K562 (cell line): ENCODE measurements at regions not wholly inside any gene's neighbourhood (a gene's known extent, or its start where the extent isn't known, plus 50 kb on each side); places are given as distances from the start of the nearest gene placed in this dataset.
"Not testable (repeated sequence)": the region's sequence is repeated elsewhere in the genome, so short reads cannot be mapped to it uniquely, and the experiment has no call there.

ENCODE experiments used
- CBFB ChIP-seq: sonication (generic); formaldehyde crosslinking; IDR thresholded peaks from 2 replicates; pipeline ENCODE4 v1.4.0; 2020; ENCODE audit warnings: mild to moderate bottlenecking, missing genetic modification reagents
- EZH2 ChIP-seq: IDR thresholded peaks from 2 replicates; pipeline ENCODE4 v1.6.1; 2012; ENCODE audit warnings: low read depth, mild to moderate bottlenecking, inconsistent platforms, low read length, borderline replicate concordance
- FOXO4 ChIP-seq: fragments of 450-650 bp; formaldehyde crosslinking; IDR thresholded peaks from 2 replicates; pipeline ENCODE4 v1.4.0; 2020; ENCODE audit warnings: mild to moderate bottlenecking, moderate library complexity
- HNRNPUL1 ChIP-seq: fragments of 200-400 bp; formaldehyde crosslinking; IDR thresholded peaks from 2 replicates; pipeline ENCODE4 v1.6.1; 2017; ENCODE audit warnings: low read length
- MYC ChIP-seq, 2 experiments: fragments of 250-450 bp in 1 of 2; sonication (Bioruptor Pico) in 1 of 2; IDR thresholded peaks; 2 replicates each; pipeline versions ENCODE4 v1.5.1 to v1.6.1; 2012 to 2021; ENCODE audit warnings: low read depth in 2 of 2, borderline replicate concordance in 1 of 2, improper control_type of control experiment in 1 of 2, low read length in 1 of 2, mild to moderate bottlenecking in 1 of 2, moderate library complexity in 1 of 2
- PHF8 ChIP-seq: fragments of 200-600 bp; sonication (generic); IDR thresholded peaks from 2 replicates; pipeline ENCODE4 v1.6.1; 2012; ENCODE audit warnings: mixed run types, mild to moderate bottlenecking, inconsistent platforms, low read length, moderate library complexity, borderline replicate concordance
- POLR2A ChIP-seq: fragments of 450-650 bp; conservative IDR thresholded peaks from 2 replicates; pipeline ENCODE4 v1.6.1; 2016
- SMC3 ChIP-seq: conservative IDR thresholded peaks from 2 replicates; pipeline ENCODE4 v1.6.1; 2011; ENCODE audit warnings: low read depth, low read length, improper control_type of control experiment; ENCODE audit not compliant: insufficient read depth
- SREBF2 ChIP-seq: sonication (generic); formaldehyde crosslinking; IDR thresholded peaks from 2 replicates; pipeline ENCODE4 v1.4.0; 2020; ENCODE audit warnings: mild to moderate bottlenecking, missing genetic modification reagents
- TCF7L2 ChIP-seq: fragments of 150-350 bp; IDR thresholded peaks from 2 replicates; pipeline ENCODE4 v1.6.1; 2016; ENCODE audit warnings: low read depth, mild to moderate bottlenecking, low read length, moderate library complexity
- ZNF639 ChIP-seq, 2 experiments: fragments of 200-800 bp in 1 of 2; sonication (Bioruptor generic) in 1 of 2; sonication (generic) in 1 of 2; formaldehyde crosslinking in 1 of 2; IDR thresholded peaks in 1 of 2; conservative IDR thresholded peaks in 1 of 2; 2 replicates each; pipeline versions ENCODE4 v1.5.0 to v1.6.1; 2016 to 2020; ENCODE audit warnings: missing compliant biosample characterization in 1 of 2, missing genetic modification characterization in 1 of 2, missing genetic modification reagents in 1 of 2
- TF ChIP-seq, protein P1 (sequence below), 3 experiments: IDR thresholded peaks in 2 of 3; conservative IDR thresholded peaks in 1 of 3; 2 replicates each; pipeline ENCODE4 v1.5.1; 2011 to 2012; ENCODE audit warnings: low read length in 3 of 3, mild to moderate bottlenecking in 3 of 3, control low read depth in 2 of 3, improper control_type of control experiment in 1 of 3, inconsistent platforms in 1 of 3, low read depth in 1 of 3, mixed read lengths in 1 of 3, moderate library complexity in 1 of 3; ENCODE audit not compliant: insufficient read depth in 2 of 3
- TF ChIP-seq, protein P2 (sequence below): fragments of 150-350 bp; IDR thresholded peaks from 2 replicates; pipeline ENCODE4 v1.6.1; 2014; ENCODE audit warnings: low read depth, mild to moderate bottlenecking, low read length, borderline replicate concordance

DNA sequence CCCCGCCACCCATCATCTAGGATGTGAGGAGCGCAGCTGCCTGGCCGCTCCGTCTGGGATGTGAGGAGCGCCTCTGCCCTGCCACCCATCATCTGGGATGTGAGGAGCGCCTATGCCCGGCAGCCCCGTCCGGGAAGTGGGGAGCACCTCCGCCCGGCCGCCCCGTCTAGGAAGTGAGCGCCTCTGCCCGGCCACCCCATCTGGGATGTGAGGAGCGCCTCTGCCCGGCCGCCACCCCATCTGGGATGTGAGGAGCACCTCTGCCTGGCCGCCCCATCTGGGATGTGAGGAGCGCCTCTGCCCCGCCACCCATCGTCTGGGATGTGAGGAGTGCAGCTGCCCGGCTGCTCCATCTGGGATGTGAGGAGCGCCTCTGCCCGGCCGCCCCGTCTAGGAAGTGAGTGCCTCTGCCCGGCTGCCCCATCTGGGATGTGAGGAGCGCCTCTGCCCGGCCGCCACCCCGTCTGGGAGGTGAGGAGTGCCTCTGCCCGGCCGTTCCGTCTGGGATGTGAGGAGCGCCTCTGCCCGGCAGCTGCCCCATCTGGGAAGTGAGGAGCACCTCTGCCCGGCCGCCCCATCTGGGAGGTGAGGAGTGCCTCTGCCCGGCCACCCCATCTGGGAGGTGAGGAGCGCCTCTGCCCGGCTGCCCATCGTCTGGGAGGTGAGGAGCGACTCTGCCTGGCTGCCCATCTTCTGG lies 1086.5 kb downstream of the TYW1 start:
- TF ChIP-seq ZNF639 (CRISPR knock-in tag; conservative IDR thresholded peaks at IDR 0.05 in 1 of 2, IDR thresholded peaks at IDR 0.05 in 1 of 2); MYC (IDR thresholded peaks at IDR 0.05; ENCODE audit: low read depth, low read length); MYC (CRISPR knock-in tag; IDR thresholded peaks at IDR 0.05; ENCODE audit: borderline replicate concordance, low read depth); SMC3; FOXO4 (CRISPR knock-in tag); POLR2A; CBFB (CRISPR knock-in tag); SREBF2 (CRISPR knock-in tag); PHF8; TCF7L2; HNRNPUL1; EZH2: not testable (repeated sequence)
- TF ChIP-seq, protein P1, sequence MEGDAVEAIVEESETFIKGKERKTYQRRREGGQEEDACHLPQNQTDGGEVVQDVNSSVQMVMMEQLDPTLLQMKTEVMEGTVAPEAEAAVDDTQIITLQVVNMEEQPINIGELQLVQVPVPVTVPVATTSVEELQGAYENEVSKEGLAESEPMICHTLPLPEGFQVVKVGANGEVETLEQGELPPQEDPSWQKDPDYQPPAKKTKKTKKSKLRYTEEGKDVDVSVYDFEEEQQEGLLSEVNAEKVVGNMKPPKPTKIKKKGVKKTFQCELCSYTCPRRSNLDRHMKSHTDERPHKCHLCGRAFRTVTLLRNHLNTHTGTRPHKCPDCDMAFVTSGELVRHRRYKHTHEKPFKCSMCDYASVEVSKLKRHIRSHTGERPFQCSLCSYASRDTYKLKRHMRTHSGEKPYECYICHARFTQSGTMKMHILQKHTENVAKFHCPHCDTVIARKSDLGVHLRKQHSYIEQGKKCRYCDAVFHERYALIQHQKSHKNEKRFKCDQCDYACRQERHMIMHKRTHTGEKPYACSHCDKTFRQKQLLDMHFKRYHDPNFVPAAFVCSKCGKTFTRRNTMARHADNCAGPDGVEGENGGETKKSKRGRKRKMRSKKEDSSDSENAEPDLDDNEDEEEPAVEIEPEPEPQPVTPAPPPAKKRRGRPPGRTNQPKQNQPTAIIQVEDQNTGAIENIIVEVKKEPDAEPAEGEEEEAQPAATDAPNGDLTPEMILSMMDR (IDR thresholded peaks at IDR 0.05 in 2 of 3, conservative IDR thresholded peaks at IDR 0.05 in 1 of 3; ENCODE audit: insufficient read depth in 2 of 3, low read depth in 1 of 3, low read length in 3 of 3): not testable (repeated sequence)
- TF ChIP-seq, protein P2, sequence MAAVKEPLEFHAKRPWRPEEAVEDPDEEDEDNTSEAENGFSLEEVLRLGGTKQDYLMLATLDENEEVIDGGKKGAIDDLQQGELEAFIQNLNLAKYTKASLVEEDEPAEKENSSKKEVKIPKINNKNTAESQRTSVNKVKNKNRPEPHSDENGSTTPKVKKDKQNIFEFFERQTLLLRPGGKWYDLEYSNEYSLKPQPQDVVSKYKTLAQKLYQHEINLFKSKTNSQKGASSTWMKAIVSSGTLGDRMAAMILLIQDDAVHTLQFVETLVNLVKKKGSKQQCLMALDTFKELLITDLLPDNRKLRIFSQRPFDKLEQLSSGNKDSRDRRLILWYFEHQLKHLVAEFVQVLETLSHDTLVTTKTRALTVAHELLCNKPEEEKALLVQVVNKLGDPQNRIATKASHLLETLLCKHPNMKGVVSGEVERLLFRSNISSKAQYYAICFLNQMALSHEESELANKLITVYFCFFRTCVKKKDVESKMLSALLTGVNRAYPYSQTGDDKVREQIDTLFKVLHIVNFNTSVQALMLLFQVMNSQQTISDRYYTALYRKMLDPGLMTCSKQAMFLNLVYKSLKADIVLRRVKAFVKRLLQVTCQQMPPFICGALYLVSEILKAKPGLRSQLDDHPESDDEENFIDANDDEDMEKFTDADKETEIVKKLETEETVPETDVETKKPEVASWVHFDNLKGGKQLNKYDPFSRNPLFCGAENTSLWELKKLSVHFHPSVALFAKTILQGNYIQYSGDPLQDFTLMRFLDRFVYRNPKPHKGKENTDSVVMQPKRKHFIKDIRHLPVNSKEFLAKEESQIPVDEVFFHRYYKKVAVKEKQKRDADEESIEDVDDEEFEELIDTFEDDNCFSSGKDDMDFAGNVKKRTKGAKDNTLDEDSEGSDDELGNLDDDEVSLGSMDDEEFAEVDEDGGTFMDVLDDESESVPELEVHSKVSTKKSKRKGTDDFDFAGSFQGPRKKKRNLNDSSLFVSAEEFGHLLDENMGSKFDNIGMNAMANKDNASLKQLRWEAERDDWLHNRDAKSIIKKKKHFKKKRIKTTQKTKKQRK: not testable (repeated sequence)
